Body of pancreas (tissue), 4 donors: ENCODE measurements at regions not wholly inside any gene's neighbourhood (a gene's known extent, or its start where the extent isn't known, plus 50 kb on each side); places are given as distances from the start of the nearest gene placed in this dataset.
A peak's percentile ranks its signal among the peaks of the same experiment; 100 is the strongest.

Source experiments
- ATAC-seq: fragments of 150-250 bp; one replicate; pipeline ENCODE4 v1.9.1; 2016
- DNase-seq, 4 donors: peaks; one replicate each; pipeline ENCODE4 v3.0.0-alpha.2; 2019
- H3K27ac ChIP-seq, 4 donors: fragments of 200-600 bp; sonication (generic); 1 replicate in 3 of 4; 2 replicates in 1 of 4; pipeline versions ENCODE4 v1.5.1 to v1.6.1; 2016 to 2019; ENCODE audit warnings: mild to moderate bottlenecking in 1 of 4, mixed read lengths in 1 of 4, moderate library complexity in 1 of 4
- H3K27me3 ChIP-seq, 2 donors: fragments of 200-600 bp; sonication (generic); one replicate each; pipeline ENCODE4 v1.6.0; 2016; ENCODE audit warnings: mild to moderate bottlenecking in 1 of 2
- H3K36me3 ChIP-seq, 2 donors: fragments of 200-600 bp; sonication (generic); replicated peaks in 1 of 2; 2 replicates each; pipeline ENCODE4 v1.5.1; 2016; ENCODE audit warnings: low read depth in 2 of 2; ENCODE audit not compliant: insufficient read depth in 1 of 2
- H3K4me1 ChIP-seq: fragments of 200-600 bp; sonication (generic); one replicate; pipeline ENCODE4 v1.6.0; 2016
- H3K4me3 ChIP-seq, 2 donors: fragments of 200-600 bp; sonication (generic); 1 replicate in 1 of 2; 2 replicates in 1 of 2; pipeline ENCODE4 v1.5.1; 2016 to 2019
- H3K9me3 ChIP-seq, 3 donors: fragments of 200-600 bp; sonication (generic); 1 replicate in 2 of 3; 2 replicates in 1 of 3; pipeline ENCODE4 v1.5.1; 2016
- CTCF ChIP-seq, 7 experiments: fragments of 450-650 bp in 4 of 7; fragments of 200-600 bp in 3 of 7; sonication (generic) in 3 of 7; IDR thresholded peaks; one replicate each; pipeline ENCODE4 v1.5.1; 2016 to 2019; ENCODE audit warnings: antibody characterized with exemption in 7 of 7
- POLR2A ChIP-seq, 3 donors: fragments of 450-650 bp; IDR thresholded peaks; one replicate each; pipeline ENCODE4 v1.6.1; 2016; ENCODE audit warnings: antibody characterized with exemption in 3 of 3, mild to moderate bottlenecking in 2 of 3
- WGBS, 2 donors: methylation state at CpG; one replicate each; pipeline ENCODE4 v1.1.5; 2017; 5-methylcytosine and 5-hydroxymethylcytosine counted together
- intact Hi-C: fragments of 100-400 bp; cut with DNase I; formaldehyde crosslinking; loops from one replicate; pipeline ENCODE4 v1.15.1; 2023

- Histone ChIP-seq H3K4me1 (no peaks in the 10 kb centered on the region), H3K9me3 (no peaks in the 10 kb centered on the region), H3K36me3 (no peaks in the 10 kb centered on the region), H3K4me3 (no peak overlapping the region), H3K27ac (no peak overlapping the region), H3K27me3 (no peaks in the 10 kb centered on the region)
- intact Hi-C loops = no loop called here
- ATAC-seq (no peak), DNase-seq (no peak)
- TF ChIP-seq POLR2A (IDR thresholded peaks at IDR 0.05) (no peak), CTCF (IDR thresholded peaks at IDR 0.05) (no peak)
- WGBS, 2 donors = 22 to 44% methylated on average over 10 of the region's 10 CpGs
These were observed 505.1 kb upstream of the TMEM132C start for GRCh38 chr12:127761880-127762279.

GRCh38 chr12:127767656-127768055 is 499.3 kb upstream of the TMEM132C start:
- no peaks in the 10 kb centered on the region for H3K27me3 ChIP-seq
- no peak for ATAC-seq
- whole genome bisulfite sequencing, 2 donors = 31 to 40% methylated on average over 1 of the region's 1 CpG
- H3K9me3 ChIP-seq = no peaks in the 10 kb centered on the region
- no peak overlapping the region for H3K27ac ChIP-seq
- intact Hi-C loops = no loop called here
- TF ChIP-seq POLR2A (IDR thresholded peaks at IDR 0.05) (no peak), CTCF (IDR thresholded peaks at IDR 0.05) (no peak)
- no peak overlapping the region for H3K4me3 ChIP-seq
- no peak for DNase-seq
- H3K36me3 ChIP-seq = no peaks in the 10 kb centered on the region
- no peaks in the 10 kb centered on the region for H3K4me1 ChIP-seq

- H3K4me1 ChIP-seq = no peaks in the 10 kb centered on the region
- H3K4me3 ChIP-seq = no peak overlapping the region
- no peaks in the 10 kb centered on the region for H3K36me3 ChIP-seq
- TF ChIP-seq POLR2A (IDR thresholded peaks at IDR 0.05) = no peak
- TF ChIP-seq CTCF (IDR thresholded peaks at IDR 0.05) = no peak
- H3K27ac ChIP-seq = no peak overlapping the region
- intact Hi-C loops = no loop called here
- peak in 1 of 4 donors; percentile 4 for DNase-seq
- no peaks in the 10 kb centered on the region for H3K9me3 ChIP-seq
- no peak for ATAC-seq
- H3K27me3 ChIP-seq = no peaks in the 10 kb centered on the region
- 43 to 60% methylated on average over 8 of the region's 8 CpGs for WGBS, 2 donors
These were observed 496.9 kb upstream of the TMEM132C start for GRCh38 chr12:127770118-127770517.

- 40 to 42% methylated on average over 3 of the region's 3 CpGs for WGBS, 2 donors
- ATAC-seq = no peak
- no peak for DNase-seq
- TF ChIP-seq CTCF (IDR thresholded peaks at IDR 0.05) = no peak
- TF ChIP-seq POLR2A (IDR thresholded peaks at IDR 0.05) = no peak
- Histone ChIP-seq H3K27ac (no peak overlapping the region), H3K9me3 (no peaks in the 10 kb centered on the region), H3K4me1 (no peaks in the 10 kb centered on the region), H3K36me3 (no peaks in the 10 kb centered on the region), H3K27me3 (no peaks in the 10 kb centered on the region), H3K4me3 (no peak overlapping the region)
- intact Hi-C loops = no loop called here
These were observed 495.4 kb upstream of the TMEM132C start for GRCh38 chr12:127771546-127771945.

GRCh38 chr12:127773520-127773919 is 493.4 kb upstream of the TMEM132C start:
- H3K9me3 ChIP-seq = no peaks in the 10 kb centered on the region
- WGBS, 2 donors = 17% methylated on average over 6 of the region's 6 CpGs
- TF ChIP-seq POLR2A (IDR thresholded peaks at IDR 0.05) (no peak), CTCF (IDR thresholded peaks at IDR 0.05) (no peak)
- H3K27ac ChIP-seq = no peak overlapping the region
- H3K36me3 ChIP-seq = no peaks in the 10 kb centered on the region
- DNase-seq = no peak
- H3K4me1 ChIP-seq = no peaks in the 10 kb centered on the region
- ATAC-seq = no peak
- intact Hi-C loops = no loop called here
- H3K27me3 ChIP-seq = no peaks in the 10 kb centered on the region
- no peak overlapping the region for H3K4me3 ChIP-seq
